Stimulated activated naive CD4-positive, alpha-beta T cell (primary cell): ENCODE measurements at regions not wholly inside any gene's neighbourhood (a gene's known extent, or its start where the extent isn't known, plus 50 kb on each side); places are given as distances from the start of the nearest gene placed in this dataset.
"Not testable (repeated sequence)": the region's sequence is repeated elsewhere in the genome, so short reads cannot be mapped to it uniquely, and the experiment has no call there.

Experiments used
- DNase-seq, 6 experiments: peaks; one replicate each; lab custom pipeline; 2025; lab: John Stamatoyannopoulos, UW

GRCh38 chrX:73943693-73944562 is 91.4 kb upstream of the XIST start:
- DNase-seq: peak; percentile 68 to 91 (median 79)

GRCh38 chrX:73940893-73941470 is 88.5 kb upstream of the XIST start:
- DNase-seq: no peak

- DNase-seq: not testable (repeated sequence)
Observed at GRCh38 chrX:73937843-73938242, 85.3 kb upstream of the XIST start.

GRCh38 chrX:73932522-73932921 is 80.0 kb upstream of the XIST start:
- DNase-seq: no peak

- DNase-seq: no peak
Observed at GRCh38 chrX:73930300-73930699, 77.8 kb upstream of the XIST start.

GRCh38 chrX:73922856-73923455 is 70.4 kb upstream of the XIST start:
- no peak for DNase-seq

GRCh38 chrX:73916931-73917667 is 64.6 kb upstream of the XIST start:
- no peak for DNase-seq

- DNase-seq: no peak
Observed at GRCh38 chrX:73916489-73916888, 64.0 kb upstream of the XIST start.

GRCh38 chrX:73914792-73915191 is 62.3 kb upstream of the XIST start:
- not testable (repeated sequence) for DNase-seq

GRCh38 chrX:73913580-73913979 is 61.1 kb upstream of the XIST start:
- no peak for DNase-seq

GRCh38 chrX:73911946-73912345 is 59.4 kb upstream of the XIST start:
- not testable (repeated sequence) for DNase-seq

GRCh38 chrX:73905749-73906374 is 53.3 kb upstream of the XIST start:
- DNase-seq: not testable (repeated sequence)

- DNase-seq: no peak
Observed at GRCh38 chrX:73903941-73904340, 51.4 kb upstream of the XIST start.
